ENCODE measurements at regions not wholly inside any gene's neighbourhood (a gene's known extent, or its start where the extent isn't known, plus 50 kb on each side); places are given as distances from the start of the nearest gene placed in this dataset.

- Mint-ChIP-seq H3K4me1 (ENCODE audit: low read depth) (no peaks in the 10 kb centered on the region), H3K27ac (no peak overlapping the region), H3K9me3 (no peaks in the 10 kb centered on the region), H3K36me3 (ENCODE audit: low read depth) (no peaks in the 10 kb centered on the region), H3K4me3 (no peak overlapping the region), H3K27me3 (peaks cover 15% of the 10 kb centered on the region)
- ChIA-PET POLR2A (no interaction called here), CTCF (no interaction called here)
- intact Hi-C loops (cut with micrococcal nuclease) = no loop called here
- no peak for TF ChIP-seq CTCF (IDR thresholded peaks at IDR 0.05)
- no peak for ATAC-seq
- no peak for DNase-seq
These were observed 69.9 kb upstream of the NUDT7 start for GRCh38 chr16:77652399-77652798.

GRCh38 chr16:77657016-77657415 is 65.3 kb upstream of the NUDT7 start:
- peak; percentile 45 for ATAC-seq
- Mint-ChIP-seq H3K9me3 (no peaks in the 10 kb centered on the region), H3K4me3 (no peak overlapping the region), H3K36me3 (ENCODE audit: low read depth) (no peaks in the 10 kb centered on the region), H3K27me3 (peaks cover 21% of the 10 kb centered on the region), H3K4me1 (ENCODE audit: low read depth) (no peaks in the 10 kb centered on the region), H3K27ac (no peak overlapping the region)
- intact Hi-C loops (cut with micrococcal nuclease) = no loop called here
- CTCF ChIA-PET = no interaction called here
- TF ChIP-seq CTCF (IDR thresholded peaks at IDR 0.05) = no peak
- DNase-seq = peak; percentile 2
- POLR2A ChIA-PET = interaction anchor here (1.1 kb wide), 1 partner anchor 19 kb away, joined by 3 read pairs; no protein-coding TSS in a partner anchor

GRCh38 chr16:77660311-77660710 is 62.0 kb upstream of the NUDT7 start:
- CTCF ChIA-PET = interaction anchor here (1.0 kb wide), 1 partner anchor 342 kb away, joined by 3 read pairs; no protein-coding TSS in a partner anchor
- peak; percentile 14 for TF ChIP-seq CTCF (IDR thresholded peaks at IDR 0.05)
- Mint-ChIP-seq H3K4me3 (no peak overlapping the region), H3K9me3 (peaks cover 4% of the 10 kb centered on the region), H3K36me3 (ENCODE audit: low read depth) (no peaks in the 10 kb centered on the region), H3K27ac (no peak overlapping the region), H3K27me3 (peaks cover 20% of the 10 kb centered on the region), H3K4me1 (ENCODE audit: low read depth) (no peaks in the 10 kb centered on the region)
- ATAC-seq (no peak), DNase-seq (no peak)
- intact Hi-C loops (cut with micrococcal nuclease) = no loop called here
- POLR2A ChIA-PET = no interaction called here

- no peak for TF ChIP-seq CTCF (IDR thresholded peaks at IDR 0.05)
- Mint-ChIP-seq H3K4me1 (ENCODE audit: low read depth) (no peaks in the 10 kb centered on the region), H3K27ac (no peak overlapping the region), H3K27me3 (peaks cover 17% of the 10 kb centered on the region), H3K36me3 (ENCODE audit: low read depth) (no peaks in the 10 kb centered on the region), H3K4me3 (no peak overlapping the region), H3K9me3 (peaks cover 4% of the 10 kb centered on the region)
- ATAC-seq (no peak), DNase-seq (no peak)
- CTCF ChIA-PET = interaction anchor here (0.6 to 1.2 kb wide), 2 partner anchors 447 to 570 kb away, joined by 3 read pairs; no protein-coding TSS in a partner anchor
- intact Hi-C loops (cut with micrococcal nuclease) = no loop called here
- POLR2A ChIA-PET = no interaction called here
These were observed 60.1 kb upstream of the NUDT7 start for GRCh38 chr16:77662246-77662645.

- CTCF ChIA-PET = no interaction called here
- no peak overlapping the region for H3K27ac Mint-ChIP-seq
- POLR2A ChIA-PET = no interaction called here
- TF ChIP-seq CTCF (IDR thresholded peaks at IDR 0.05) = no peak
- no peak overlapping the region for H3K4me3 Mint-ChIP-seq
- no peaks in the 10 kb centered on the region for H3K36me3 Mint-ChIP-seq (ENCODE audit: low read depth)
- H3K4me1 Mint-ChIP-seq (ENCODE audit: low read depth) = no peaks in the 10 kb centered on the region
- intact Hi-C loops (cut with micrococcal nuclease) = no loop called here
- peaks cover 4% of the 10 kb centered on the region for H3K9me3 Mint-ChIP-seq
- H3K27me3 Mint-ChIP-seq = peaks cover 15% of the 10 kb centered on the region
- ATAC-seq = no peak
- no peak for DNase-seq
These were observed 58.6 kb upstream of the NUDT7 start for GRCh38 chr16:77663711-77664110.

All from activated CD8-positive, alpha-beta T cell treated with anti-CD3 and anti-CD28 coated beads for 36 hours (primary cell).